Trophoblast cell (in vitro differentiated cells and primary cell): ENCODE measurements at regions not wholly inside any gene's neighbourhood (a gene's known extent, or its start where the extent isn't known, plus 50 kb on each side); places are given as distances from the start of the nearest gene placed in this dataset.

Experiments used
- DNase-seq, 2 donors: peaks; one replicate each; pipeline ENCODE4 v3.0.0-alpha.2; 2016
- H2AFZ ChIP-seq: 2 replicates; pipeline ENCODE4 v1.6.1; 2013; ENCODE audit warnings: low read length, moderate library complexity, mild to moderate bottlenecking; ENCODE audit not compliant: insufficient read depth, poor library complexity
- H2AK5ac ChIP-seq: 2 replicates; pipeline ENCODE4 v1.6.1; 2013; ENCODE audit warnings: mild to moderate bottlenecking, low read length
- H2BK120ac ChIP-seq: 2 replicates; pipeline ENCODE4 v1.6.1; 2013; ENCODE audit warnings: low read length, mild to moderate bottlenecking, moderate library complexity; ENCODE audit not compliant: insufficient read depth, poor library complexity
- H2BK12ac ChIP-seq: 2 replicates; pipeline ENCODE4 v1.6.1; 2013; ENCODE audit warnings: mild to moderate bottlenecking, low read length, moderate library complexity
- H2BK5ac ChIP-seq: 2 replicates; pipeline ENCODE4 v1.6.1; 2013; ENCODE audit warnings: low read length, low read depth, moderate library complexity, mild to moderate bottlenecking; ENCODE audit not compliant: poor library complexity
- H3K14ac ChIP-seq: 2 replicates; pipeline ENCODE4 v1.6.1; 2013; ENCODE audit warnings: mild to moderate bottlenecking, low read length
- H3K18ac ChIP-seq: 2 replicates; pipeline ENCODE4 v1.6.1; 2013; ENCODE audit warnings: mild to moderate bottlenecking, low read length
- H3K23ac ChIP-seq: 2 replicates; pipeline ENCODE4 v1.6.1; 2013; ENCODE audit warnings: low read length
- H3K27ac ChIP-seq: 2 replicates; pipeline ENCODE4 v1.5.1; 2013; ENCODE audit warnings: low read depth, mild to moderate bottlenecking, inconsistent platforms, low read length, moderate library complexity
- H3K27me3 ChIP-seq: 2 replicates; pipeline ENCODE4 v1.6.1; 2013; ENCODE audit warnings: inconsistent platforms, mild to moderate bottlenecking, low read length, moderate library complexity; ENCODE audit not compliant: insufficient read depth
- H3K36me3 ChIP-seq, 2 experiments: 1 replicate in 1 of 2; 2 replicates in 1 of 2; pipeline ENCODE4 v1.6.1; 2013; ENCODE audit warnings: low read length in 2 of 2, mild to moderate bottlenecking in 2 of 2, moderate library complexity in 1 of 2; ENCODE audit not compliant: insufficient read depth in 2 of 2, control insufficient read depth in 1 of 2
- H3K4ac ChIP-seq: 2 replicates; pipeline ENCODE4 v1.6.1; 2013; ENCODE audit warnings: low read depth, mild to moderate bottlenecking, low read length, moderate library complexity
- H3K4me1 ChIP-seq, 2 experiments: 1 replicate in 1 of 2; 2 replicates in 1 of 2; pipeline ENCODE4 v1.6.1; 2013; ENCODE audit warnings: low read length in 2 of 2, mild to moderate bottlenecking in 2 of 2, moderate library complexity in 1 of 2; ENCODE audit not compliant: insufficient read depth in 2 of 2, control insufficient read depth in 1 of 2
- H3K4me2 ChIP-seq: 2 replicates; pipeline ENCODE4 v1.6.1; 2013; ENCODE audit warnings: inconsistent platforms, mild to moderate bottlenecking, low read length, moderate library complexity
- H3K4me3 ChIP-seq: 2 replicates; pipeline ENCODE4 v1.5.1; 2013; ENCODE audit warnings: mild to moderate bottlenecking, low read depth, low read length, inconsistent platforms
- H3K79me1 ChIP-seq: one replicate; pipeline ENCODE4 v1.6.1; 2013; ENCODE audit warnings: low read length
- H3K79me2 ChIP-seq: 2 replicates; pipeline ENCODE4 v1.6.1; 2013; ENCODE audit warnings: low read length, mild to moderate bottlenecking; ENCODE audit not compliant: control insufficient read depth, insufficient read depth, poor library complexity
- H3K9ac ChIP-seq: 2 replicates; pipeline ENCODE4 v1.6.1; 2013; ENCODE audit warnings: mild to moderate bottlenecking, low read length
- H3K9me3 ChIP-seq: 2 replicates; pipeline ENCODE4 v1.6.1; 2013; ENCODE audit warnings: low read depth, mild to moderate bottlenecking, control low read depth, inconsistent platforms, low read length; ENCODE audit not compliant: insufficient read depth
- H4K12ac ChIP-seq: 2 replicates; pipeline ENCODE4 v1.6.1; 2013; ENCODE audit warnings: low read depth, mild to moderate bottlenecking, low read length, moderate library complexity
- H4K8ac ChIP-seq: 2 replicates; pipeline ENCODE4 v1.6.1; 2013; ENCODE audit warnings: low read depth, mild to moderate bottlenecking, low read length, moderate library complexity
- H4K91ac ChIP-seq: one replicate; pipeline ENCODE4 v1.6.1; 2013; ENCODE audit warnings: low read depth, mild to moderate bottlenecking, low read length, moderate library complexity
- WGBS: extraction: QIAGEN DNeasy Blood & Tissue Kit; methylation state at CpG from one replicate; pipeline ENCODE4 v1.1.7; 2013; ENCODE audit warnings: missing lambda C conversion rate; ENCODE audit not compliant: insufficient read length, insufficient coverage; ENCODE audit errors: extremely low coverage; 5-methylcytosine and 5-hydroxymethylcytosine counted together

DNA sequence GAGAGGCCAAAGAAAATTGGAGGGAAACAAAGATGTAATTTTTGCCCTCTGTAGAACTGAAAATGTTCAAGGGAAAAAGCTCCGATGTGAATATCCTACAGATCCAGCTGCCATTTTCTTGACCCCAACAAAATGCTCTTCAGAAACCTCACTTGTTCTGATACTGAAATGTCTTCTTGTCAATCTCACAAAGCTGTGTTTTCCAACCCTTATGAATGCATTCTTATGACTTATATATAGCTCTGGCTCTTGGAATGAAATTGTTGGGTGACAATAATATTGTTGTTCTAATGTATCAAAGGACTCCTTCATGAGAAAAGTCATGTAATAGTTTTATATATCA lies 157.1 kb upstream of the TGFBR2 start:
- Histone ChIP-seq H2BK5ac (no peak overlapping the region), H2AFZ (no peak overlapping the region), H3K23ac (no peak overlapping the region), H2AK5ac (no peak overlapping the region), H3K4ac (no peak overlapping the region), H4K12ac (no peak overlapping the region), H3K14ac (no peak overlapping the region), H3K4me3 (no peak overlapping the region), H3K79me1 (no peaks in the 10 kb centered on the region), H3K4me1 (no peaks in the 10 kb centered on the region), H2BK12ac (no peak overlapping the region), H3K27ac (no peak overlapping the region), H3K27me3 (no peaks in the 10 kb centered on the region), H3K9ac (no peak overlapping the region), H4K8ac (no peak overlapping the region), H2BK120ac (no peak overlapping the region), H3K18ac (no peak overlapping the region), H3K79me2 (no peaks in the 10 kb centered on the region), H3K36me3 (no peaks in the 10 kb centered on the region), H4K91ac (no peak overlapping the region), H3K9me3 (no peaks in the 10 kb centered on the region), H3K4me2 (no peak overlapping the region)
- DNase-seq, result no peak
- WGBS, result no CpG with 5 or more reads among the region's 1 CpG

- DNase-seq, result no peak
- Histone ChIP-seq H3K18ac (no peak overlapping the region), H3K4ac (no peak overlapping the region), H3K23ac (no peak overlapping the region), H3K79me1 (no peaks in the 10 kb centered on the region), H4K8ac (no peak overlapping the region), H3K14ac (no peak overlapping the region), H2AK5ac (no peak overlapping the region), H4K91ac (no peak overlapping the region), H3K79me2 (no peaks in the 10 kb centered on the region), H2BK5ac (no peak overlapping the region), H3K4me1 (no peaks in the 10 kb centered on the region), H3K4me3 (no peak overlapping the region), H2AFZ (no peak overlapping the region), H2BK120ac (no peak overlapping the region), H2BK12ac (no peak overlapping the region), H3K9me3 (no peaks in the 10 kb centered on the region), H4K12ac (no peak overlapping the region), H3K36me3 (no peaks in the 10 kb centered on the region), H3K4me2 (no peak overlapping the region), H3K9ac (no peak overlapping the region), H3K27me3 (no peaks in the 10 kb centered on the region), H3K27ac (no peak overlapping the region)
- WGBS, result no CpG with 5 or more reads among the region's 3 CpGs
Measured at GRCh38 chr3:30452446-30452845, 154.0 kb upstream of the TGFBR2 start.

GRCh38 chr3:30453360-30454039 lies 152.9 kb upstream of the TGFBR2 start:
- H2AFZ ChIP-seq, result no peak overlapping the region
- peak in 1 of 2 donors; percentile 30 for DNase-seq
- no peak overlapping the region for H3K23ac ChIP-seq
- no peak overlapping the region for H2AK5ac ChIP-seq
- no CpG with 5 or more reads among the region's 4 CpGs for WGBS
- no peak overlapping the region for H3K4me2 ChIP-seq
- no peaks in the 10 kb centered on the region for H3K79me1 ChIP-seq
- H3K18ac ChIP-seq, result no peak overlapping the region
- no peak overlapping the region for H3K4ac ChIP-seq
- no peaks in the 10 kb centered on the region for H3K79me2 ChIP-seq
- H3K4me3 ChIP-seq, result no peak overlapping the region
- H3K9me3 ChIP-seq, result no peaks in the 10 kb centered on the region
- no peaks in the 10 kb centered on the region for H3K36me3 ChIP-seq
- H2BK12ac ChIP-seq, result no peak overlapping the region
- no peak overlapping the region for H2BK120ac ChIP-seq
- no peak overlapping the region for H4K8ac ChIP-seq
- H3K9ac ChIP-seq, result no peak overlapping the region
- H3K4me1 ChIP-seq, result no peaks in the 10 kb centered on the region
- H3K14ac ChIP-seq, result no peak overlapping the region
- H3K27me3 ChIP-seq, result no peaks in the 10 kb centered on the region
- H4K12ac ChIP-seq, result no peak overlapping the region
- no peak overlapping the region for H3K27ac ChIP-seq
- H2BK5ac ChIP-seq, result no peak overlapping the region
- no peak overlapping the region for H4K91ac ChIP-seq

DNA sequence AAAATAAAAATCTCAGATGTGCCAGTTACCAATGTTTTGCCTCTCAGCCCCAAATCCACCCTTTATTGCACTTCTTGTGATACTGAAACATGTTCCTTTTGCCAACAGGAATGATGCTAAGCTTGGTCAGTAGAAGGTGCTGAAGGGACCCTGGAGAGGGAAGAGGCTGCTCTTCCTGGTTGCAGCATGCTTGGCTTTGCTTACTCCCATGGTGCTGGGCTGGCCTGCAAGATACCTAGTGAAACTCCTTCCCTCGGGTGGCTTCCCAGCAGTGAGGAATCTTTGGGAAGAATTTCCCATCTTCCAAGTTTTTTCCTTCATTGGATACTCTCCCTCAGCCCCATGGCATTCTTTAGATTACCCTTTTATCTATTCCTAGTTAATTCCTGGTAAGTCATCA lies 151.8 kb upstream of the TGFBR2 start:
- Histone ChIP-seq H4K91ac (no peak overlapping the region), H2AK5ac (no peak overlapping the region), H3K14ac (no peak overlapping the region), H2BK120ac (no peak overlapping the region), H3K4me1 (no peaks in the 10 kb centered on the region), H3K79me1 (no peaks in the 10 kb centered on the region), H4K12ac (no peak overlapping the region), H2AFZ (no peak overlapping the region), H3K27ac (no peak overlapping the region), H3K36me3 (no peaks in the 10 kb centered on the region), H3K4me2 (no peak overlapping the region), H3K18ac (no peak overlapping the region), H3K79me2 (no peaks in the 10 kb centered on the region), H3K23ac (no peak overlapping the region), H3K27me3 (no peaks in the 10 kb centered on the region), H2BK12ac (no peak overlapping the region), H3K9ac (no peak overlapping the region), H3K4ac (no peak overlapping the region), H4K8ac (no peak overlapping the region), H3K9me3 (peaks cover 2% of the 10 kb centered on the region), H2BK5ac (no peak overlapping the region), H3K4me3 (no peak overlapping the region)
- no CpG with 5 or more reads among the region's 1 CpG for WGBS
- DNase-seq, result no peak
